SK-N-MC (cell line): ENCODE measurements at regions not wholly inside any gene's neighbourhood (a gene's known extent, or its start where the extent isn't known, plus 50 kb on each side); places are given as distances from the start of the nearest gene placed in this dataset.
A peak's percentile ranks its signal among the peaks of the same experiment; 100 is the strongest.

ENCODE experiments used
- DNase-seq: peaks from one replicate; pipeline ENCODE4 v3.0.0-alpha.2; 2011; ENCODE audit warnings: low read depth, low spot score
- H3K27ac ChIP-seq: fragments of 200-600 bp; sonication (generic); 2 replicates; pipeline ENCODE4 v1.5.1; 2016; ENCODE audit warnings: mixed run types
- H3K36me3 ChIP-seq: fragments of 200-600 bp; sonication (generic); 2 replicates; pipeline ENCODE4 v1.6.1; 2017; ENCODE audit warnings: antibody characterized with exemption, low read length, mixed read lengths; ENCODE audit not compliant: insufficient read depth
- H3K4me3 ChIP-seq: fragments of 200-600 bp; sonication (generic); 2 replicates; pipeline ENCODE4 v1.5.1; 2016
- H3K9ac ChIP-seq: fragments of 200-600 bp; sonication (generic); 2 replicates; pipeline ENCODE4 v1.8.0; 2017; ENCODE audit warnings: mixed run types, mixed read lengths; ENCODE audit not compliant: insufficient read length
- H3K9me3 ChIP-seq: fragments of 200-600 bp; sonication (generic); 2 replicates; pipeline ENCODE4 v1.6.1; 2017; ENCODE audit warnings: low read depth, mild to moderate bottlenecking, antibody characterized with exemption, low read length, moderate library complexity, mixed read lengths
- EZH2 ChIP-seq: fragments of 200-600 bp; sonication (generic); IDR thresholded peaks from one replicate; pipeline ENCODE4 v1.6.1; 2017; ENCODE audit warnings: antibody characterized with exemption
- FOXP2 ChIP-seq: optimal IDR thresholded peaks from 2 replicates; pipeline ENCODE3; 2011; ENCODE audit warnings: mild to moderate bottlenecking, moderate library complexity; ENCODE audit not compliant: insufficient read depth; ENCODE audit errors: extremely low read length, control extremely low read depth
- POLR2AphosphoS5 ChIP-seq: IDR thresholded peaks from 2 replicates; pipeline ENCODE4 v1.6.1; 2012; ENCODE audit warnings: mild to moderate bottlenecking, low read depth, low read length, borderline replicate concordance

DNA sequence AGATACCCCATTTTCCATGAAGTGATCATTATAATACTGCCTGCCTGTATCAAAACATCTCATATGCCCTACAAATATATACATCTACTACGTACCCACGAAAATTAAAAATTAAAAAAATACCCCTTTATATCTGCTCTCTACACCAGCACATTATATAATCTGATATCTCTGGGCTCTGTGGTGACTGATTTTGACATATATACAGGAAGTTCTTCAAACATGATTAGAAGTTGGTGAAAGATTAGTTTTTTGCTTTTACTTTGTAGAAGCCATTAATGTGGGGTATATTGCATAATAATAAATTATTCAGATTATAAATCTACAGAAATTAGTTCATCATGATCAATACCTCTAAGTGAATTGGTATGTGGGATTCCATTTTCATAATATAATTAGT is 126.7 kb upstream of the MDM1 start:
- Histone ChIP-seq H3K27ac (no peak overlapping the region), H3K9me3 (no peaks in the 10 kb centered on the region), H3K4me3 (no peak overlapping the region), H3K36me3 (no peaks in the 10 kb centered on the region), H3K9ac (no peak overlapping the region)
- DNase-seq, result no peak
- TF ChIP-seq POLR2AphosphoS5, result no peak
- TF ChIP-seq FOXP2, result no peak
- no peak for TF ChIP-seq EZH2

DNA sequence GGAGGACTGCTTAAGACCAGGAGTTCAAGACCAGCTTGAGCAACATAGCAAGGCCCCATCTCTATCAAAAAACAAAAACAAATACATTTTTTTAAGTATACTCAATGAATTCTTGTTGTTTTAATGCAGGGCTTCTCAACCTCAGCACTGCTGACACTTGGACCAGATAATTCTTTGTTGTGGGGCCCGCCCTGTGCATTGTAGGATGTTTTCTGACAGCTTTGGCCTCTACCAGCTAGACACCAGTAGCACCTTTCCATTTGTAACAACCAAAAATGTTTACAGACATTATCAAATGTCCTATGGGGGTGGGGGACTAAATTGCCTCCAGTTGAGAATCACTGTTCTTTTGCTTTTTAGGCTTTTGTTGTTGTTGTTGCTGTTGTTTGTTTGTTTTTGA is 128.1 kb upstream of the MDM1 start:
- no peak for DNase-seq
- H3K9ac ChIP-seq, result no peak overlapping the region
- no peak for TF ChIP-seq EZH2
- no peak for TF ChIP-seq POLR2AphosphoS5
- TF ChIP-seq FOXP2, result no peak
- H3K27ac ChIP-seq, result no peak overlapping the region
- no peaks in the 10 kb centered on the region for H3K36me3 ChIP-seq
- no peak overlapping the region for H3K4me3 ChIP-seq
- no peaks in the 10 kb centered on the region for H3K9me3 ChIP-seq

DNA sequence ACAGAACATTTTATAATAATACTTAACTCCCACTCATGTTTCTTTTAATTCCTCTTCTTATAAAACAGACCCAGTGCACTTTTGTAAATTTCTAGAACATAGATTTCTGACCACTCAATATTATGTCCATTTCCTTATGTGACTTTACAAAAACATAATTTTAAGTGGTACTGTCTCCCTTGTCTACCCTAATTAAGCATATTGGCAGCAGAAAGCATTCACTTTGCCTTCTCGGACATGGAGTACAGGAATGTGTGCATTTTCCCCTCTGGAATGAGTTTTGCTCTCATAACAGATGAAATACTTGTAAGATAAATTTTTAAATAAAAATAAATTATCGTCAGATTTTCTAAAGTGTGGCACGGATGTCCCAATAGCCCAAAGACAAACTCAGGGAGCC is 129.5 kb upstream of the MDM1 start:
- Histone ChIP-seq H3K9me3 (no peaks in the 10 kb centered on the region), H3K36me3 (no peaks in the 10 kb centered on the region), H3K27ac (no peak overlapping the region), H3K9ac (no peak overlapping the region), H3K4me3 (no peak overlapping the region)
- DNase-seq, result no peak
- TF ChIP-seq EZH2 (no peak), POLR2AphosphoS5 (no peak), FOXP2 (no peak)

DNA sequence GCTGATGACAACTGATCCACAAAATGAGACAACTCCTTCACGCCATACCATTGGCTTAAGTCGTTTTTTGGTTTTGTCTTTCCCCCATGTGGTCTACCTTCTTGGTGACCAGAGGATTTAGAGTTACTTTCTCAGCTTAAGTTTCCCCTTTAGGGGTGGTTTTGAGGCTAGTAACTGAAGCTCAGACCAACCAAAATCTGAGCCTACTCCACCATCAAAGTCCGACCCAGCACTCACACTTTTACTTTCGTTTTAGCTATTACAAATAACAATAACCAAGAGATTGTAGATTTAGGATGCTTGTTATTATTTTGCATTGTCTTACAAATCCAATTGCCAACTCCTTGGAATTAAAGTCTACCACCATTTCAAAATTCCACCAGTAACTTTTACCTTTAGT is 130.6 kb upstream of the MDM1 start:
- Histone ChIP-seq H3K27ac (no peak overlapping the region), H3K9me3 (no peaks in the 10 kb centered on the region), H3K9ac (no peak overlapping the region), H3K36me3 (no peaks in the 10 kb centered on the region), H3K4me3 (no peak overlapping the region)
- TF ChIP-seq FOXP2 (no peak), POLR2AphosphoS5 (no peak), EZH2 (no peak)
- no peak for DNase-seq

DNA sequence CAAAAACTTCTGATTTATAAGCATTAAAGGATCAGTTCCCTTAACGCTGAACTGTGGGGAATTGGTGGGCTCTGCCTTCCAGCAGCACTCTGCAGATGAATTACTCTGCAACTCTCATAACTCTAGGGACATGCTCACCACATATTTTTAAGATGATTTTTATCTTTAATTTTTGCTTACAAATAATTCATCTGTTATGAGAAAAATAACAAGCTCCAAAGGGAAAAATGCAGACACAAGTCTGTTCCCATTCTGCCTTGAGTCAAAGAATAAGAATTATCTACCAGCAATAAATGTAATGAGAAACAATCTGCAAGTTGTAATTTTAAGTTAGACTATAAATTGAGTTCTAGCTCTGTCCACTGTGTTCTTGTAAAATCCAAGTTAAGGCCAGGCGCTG is 133.1 kb upstream of the MDM1 start:
- peak overlapping the region; percentile 64 for H3K27ac ChIP-seq
- no peak for TF ChIP-seq FOXP2
- no peak for TF ChIP-seq POLR2AphosphoS5
- no peak for TF ChIP-seq EZH2
- H3K9me3 ChIP-seq, result no peaks in the 10 kb centered on the region
- DNase-seq, result no peak
- H3K36me3 ChIP-seq, result no peaks in the 10 kb centered on the region
- no peak overlapping the region for H3K4me3 ChIP-seq
- no peak overlapping the region for H3K9ac ChIP-seq

DNA sequence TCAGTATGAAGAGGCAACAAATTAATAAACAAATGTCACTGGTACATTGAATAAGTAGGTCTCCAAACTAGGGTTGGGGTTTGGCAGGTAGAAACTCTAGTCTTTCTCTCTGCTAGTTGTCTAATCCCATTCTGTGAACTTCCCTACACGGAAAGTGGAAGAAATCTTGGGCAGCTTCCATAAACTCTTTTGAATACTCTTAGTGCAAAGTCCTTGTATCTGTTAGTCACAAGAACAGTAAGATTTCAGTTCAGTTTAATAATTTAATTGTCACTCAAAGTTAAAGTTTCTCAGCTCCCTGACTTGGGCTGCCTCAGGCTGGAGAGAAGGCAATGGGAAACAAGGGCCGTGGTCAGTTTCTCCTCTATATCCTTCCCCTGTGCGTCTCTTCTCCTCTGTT is 135.4 kb upstream of the MDM1 start:
- no peaks in the 10 kb centered on the region for H3K36me3 ChIP-seq
- H3K9me3 ChIP-seq, result no peaks in the 10 kb centered on the region
- peak overlapping the region; percentile 27; the same call in 1 of the 2 replicates for H3K27ac ChIP-seq
- TF ChIP-seq EZH2 (no peak), FOXP2 (no peak), POLR2AphosphoS5 (no peak)
- H3K9ac ChIP-seq, result no peak overlapping the region
- no peak for DNase-seq
- H3K4me3 ChIP-seq, result no peak overlapping the region

DNA sequence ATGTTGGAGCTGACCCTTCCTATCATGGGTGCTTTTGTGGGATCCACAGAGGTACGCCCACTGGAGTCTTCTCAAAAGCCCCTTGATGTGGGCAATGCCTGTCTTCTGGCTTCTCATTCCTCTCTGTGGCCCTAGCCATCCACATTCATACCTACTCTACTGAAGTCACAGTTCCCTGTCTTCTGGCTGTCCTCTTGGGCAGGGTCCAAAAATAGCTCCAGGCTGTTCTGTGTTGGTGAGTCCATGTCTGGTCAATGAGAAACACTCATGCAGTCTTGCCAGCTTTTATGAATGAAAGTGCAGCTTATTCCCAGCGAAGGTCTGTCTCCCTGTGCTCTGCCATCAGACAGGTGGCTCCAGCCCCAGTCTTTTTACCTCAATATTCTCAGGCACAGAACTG is 135.9 kb upstream of the MDM1 start:
- no peak for TF ChIP-seq EZH2
- TF ChIP-seq FOXP2, result no peak
- no peak for TF ChIP-seq POLR2AphosphoS5
- no peak for DNase-seq

DNA sequence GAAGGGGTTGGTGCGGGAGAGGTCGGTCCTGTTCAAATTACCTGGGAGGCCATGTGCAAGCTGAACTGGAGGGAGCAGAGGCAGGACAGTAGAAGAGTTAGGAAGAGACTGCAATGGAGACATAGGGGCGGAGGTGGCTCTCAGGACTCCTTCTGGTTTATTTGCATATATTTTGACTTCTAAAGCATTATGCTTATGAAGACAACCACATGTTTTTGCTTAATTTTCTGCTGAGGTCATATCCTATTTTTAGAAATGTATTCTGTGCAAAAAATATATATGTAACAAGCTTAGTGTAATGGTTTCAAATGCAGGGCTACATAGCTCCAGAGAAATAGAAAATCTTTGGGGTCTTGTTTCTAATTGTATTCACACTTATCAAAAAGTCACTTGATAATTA is 137.0 kb upstream of the MDM1 start:
- Histone ChIP-seq H3K27ac (peak overlapping the region; percentile 98), H3K4me3 (peak overlapping the region; percentile 57), H3K36me3 (no peaks in the 10 kb centered on the region), H3K9me3 (no peaks in the 10 kb centered on the region), H3K9ac (peak overlapping the region; percentile 79)
- TF ChIP-seq EZH2 (no peak), POLR2AphosphoS5 (peak; percentile 46; the same call in 1 of the 2 replicates), FOXP2 (no peak)
- no peak for DNase-seq

More for the DNA sequence above, 135.9 kb upstream of the MDM1 start:
- Histone ChIP-seq H3K36me3 (no peaks in the 10 kb centered on the region), H3K9me3 (no peaks in the 10 kb centered on the region), H3K9ac (no peak overlapping the region), H3K27ac (peak overlapping the region; percentile 98; the same call in 1 of the 2 replicates), H3K4me3 (no peak overlapping the region)

DNA sequence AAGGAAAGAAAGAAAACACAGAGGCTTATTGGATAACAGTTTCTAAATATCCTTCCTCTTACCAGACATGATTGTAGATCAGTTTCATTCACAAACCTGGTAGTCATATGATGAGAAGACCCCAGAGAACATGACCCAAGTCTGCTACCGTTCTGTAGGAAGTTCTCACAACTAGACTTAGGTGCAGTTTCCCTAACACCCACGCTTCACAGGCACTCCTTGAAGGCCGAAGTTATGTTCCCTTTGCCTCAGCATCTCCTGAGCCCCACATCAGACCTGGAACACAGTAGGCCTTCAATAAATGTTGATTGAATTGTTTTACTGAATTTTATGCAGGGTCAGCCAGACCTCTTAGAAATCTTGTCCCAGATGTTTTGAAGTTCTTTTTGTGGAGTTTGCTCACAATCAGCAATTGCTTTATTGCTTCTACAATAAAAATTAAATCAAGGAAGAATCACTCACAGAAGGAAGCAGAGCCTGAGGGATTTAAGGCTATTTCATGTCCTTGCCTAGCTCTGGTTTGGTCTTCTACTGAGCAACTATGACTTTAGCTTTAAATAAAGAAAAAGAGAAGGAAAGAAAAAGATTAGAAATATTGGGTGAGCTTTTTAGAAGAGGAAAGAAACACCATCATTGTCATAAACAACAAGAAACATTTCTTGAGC is 138.6 kb upstream of the MDM1 start:
- no peak overlapping the region for H3K4me3 ChIP-seq
- no peaks in the 10 kb centered on the region for H3K36me3 ChIP-seq
- no peak for DNase-seq
- H3K9me3 ChIP-seq, result no peaks in the 10 kb centered on the region
- peak overlapping the region; percentile 98 for H3K27ac ChIP-seq
- peak overlapping the region; percentile 5 for H3K9ac ChIP-seq
- TF ChIP-seq POLR2AphosphoS5 (no peak), EZH2 (no peak), FOXP2 (no peak)
